ENCODE measurements at regions not wholly inside any gene's neighbourhood (a gene's known extent, or its start where the extent isn't known, plus 50 kb on each side); places are given as distances from the start of the nearest gene placed in this dataset.

DNA sequence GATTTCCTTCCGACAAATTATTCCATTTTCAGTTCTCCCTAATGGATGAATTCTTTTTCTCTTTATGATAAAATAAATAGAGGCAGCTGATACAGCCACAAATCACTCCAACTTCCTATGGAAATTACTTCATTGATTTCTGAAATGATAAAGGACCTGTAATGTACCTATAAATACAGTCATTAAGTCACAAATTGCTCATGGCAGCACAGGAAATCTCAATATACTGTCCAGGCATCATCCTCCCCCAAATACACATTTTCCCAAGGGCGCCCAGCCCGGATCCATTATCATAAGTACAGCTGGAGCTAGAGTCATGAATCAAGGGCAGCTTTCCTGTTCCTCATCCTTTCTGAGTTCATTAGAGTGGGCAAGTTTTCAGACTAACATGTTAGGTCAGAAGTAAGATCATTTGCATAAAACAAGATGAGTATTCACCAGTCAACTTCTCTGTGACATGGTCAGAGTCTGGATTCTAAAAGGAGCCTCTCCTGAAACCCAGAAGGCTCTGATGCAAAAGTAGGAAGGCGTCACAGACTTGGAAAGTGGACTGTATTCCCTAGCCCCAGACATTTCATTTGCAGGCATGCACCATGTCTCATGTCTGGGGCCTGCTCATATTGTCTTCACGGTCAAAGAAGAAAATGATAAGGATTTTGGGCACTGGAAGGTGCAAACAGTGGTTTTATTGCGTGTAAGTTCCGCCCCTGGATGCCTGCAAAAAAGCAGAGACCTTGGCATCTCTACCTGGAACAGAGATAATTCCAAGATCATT is 383.2 kb downstream of the PLK2 start:
- peak overlapping the region; percentile 85 for H3K27ac ChIP-seq
- TF ChIP-seq ZFX (IDR thresholded peaks at IDR 0.05): no peak
- TF ChIP-seq, protein P1, sequence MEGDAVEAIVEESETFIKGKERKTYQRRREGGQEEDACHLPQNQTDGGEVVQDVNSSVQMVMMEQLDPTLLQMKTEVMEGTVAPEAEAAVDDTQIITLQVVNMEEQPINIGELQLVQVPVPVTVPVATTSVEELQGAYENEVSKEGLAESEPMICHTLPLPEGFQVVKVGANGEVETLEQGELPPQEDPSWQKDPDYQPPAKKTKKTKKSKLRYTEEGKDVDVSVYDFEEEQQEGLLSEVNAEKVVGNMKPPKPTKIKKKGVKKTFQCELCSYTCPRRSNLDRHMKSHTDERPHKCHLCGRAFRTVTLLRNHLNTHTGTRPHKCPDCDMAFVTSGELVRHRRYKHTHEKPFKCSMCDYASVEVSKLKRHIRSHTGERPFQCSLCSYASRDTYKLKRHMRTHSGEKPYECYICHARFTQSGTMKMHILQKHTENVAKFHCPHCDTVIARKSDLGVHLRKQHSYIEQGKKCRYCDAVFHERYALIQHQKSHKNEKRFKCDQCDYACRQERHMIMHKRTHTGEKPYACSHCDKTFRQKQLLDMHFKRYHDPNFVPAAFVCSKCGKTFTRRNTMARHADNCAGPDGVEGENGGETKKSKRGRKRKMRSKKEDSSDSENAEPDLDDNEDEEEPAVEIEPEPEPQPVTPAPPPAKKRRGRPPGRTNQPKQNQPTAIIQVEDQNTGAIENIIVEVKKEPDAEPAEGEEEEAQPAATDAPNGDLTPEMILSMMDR (conservative IDR thresholded peaks at IDR 0.05): no peak

DNA sequence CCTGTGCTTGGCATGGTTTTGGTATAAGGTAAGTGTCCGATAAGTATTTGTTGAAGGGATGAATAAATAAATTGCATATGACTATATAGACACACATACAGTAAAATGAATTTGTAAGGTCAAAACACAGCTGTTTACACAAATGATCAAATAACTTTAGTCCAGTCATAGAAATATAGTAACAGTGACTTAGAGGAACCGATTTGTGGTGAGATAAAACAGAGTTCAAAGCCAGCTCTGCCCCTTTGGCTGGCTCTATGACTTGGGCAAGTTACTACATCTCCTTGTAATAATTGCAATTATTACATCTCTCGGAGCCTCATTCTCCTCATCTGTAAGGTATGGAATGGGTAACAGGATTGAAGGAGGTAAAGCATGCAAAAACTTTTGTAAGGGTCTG is 384.0 kb downstream of the PLK2 start:
- TF ChIP-seq, protein P1 (conservative IDR thresholded peaks at IDR 0.05): no peak
- TF ChIP-seq ZFX (IDR thresholded peaks at IDR 0.05): no peak
- H3K27ac ChIP-seq: no peak overlapping the region

DNA sequence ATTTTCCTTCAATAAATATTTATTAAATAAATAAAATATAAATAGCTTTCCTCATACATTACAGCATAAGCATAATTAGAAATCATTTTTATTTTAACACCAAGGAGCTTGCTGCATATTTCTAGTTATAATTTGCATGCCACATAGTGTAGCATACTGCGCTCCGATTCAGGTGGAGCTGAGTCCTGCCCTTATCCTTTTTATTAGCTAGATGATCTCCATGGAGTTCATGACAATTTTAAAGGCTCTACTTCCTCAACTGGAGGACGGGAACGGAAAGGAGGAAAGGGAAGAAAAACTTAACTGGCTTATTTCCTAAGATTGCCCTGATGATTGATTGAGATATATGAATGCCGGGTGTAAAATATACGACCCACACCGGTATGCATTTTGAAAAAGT is 385.2 kb downstream of the PLK2 start:
- H3K27ac ChIP-seq: no peak overlapping the region
- TF ChIP-seq ZFX (IDR thresholded peaks at IDR 0.05): no peak
- TF ChIP-seq, protein P1 (conservative IDR thresholded peaks at IDR 0.05): no peak

DNA sequence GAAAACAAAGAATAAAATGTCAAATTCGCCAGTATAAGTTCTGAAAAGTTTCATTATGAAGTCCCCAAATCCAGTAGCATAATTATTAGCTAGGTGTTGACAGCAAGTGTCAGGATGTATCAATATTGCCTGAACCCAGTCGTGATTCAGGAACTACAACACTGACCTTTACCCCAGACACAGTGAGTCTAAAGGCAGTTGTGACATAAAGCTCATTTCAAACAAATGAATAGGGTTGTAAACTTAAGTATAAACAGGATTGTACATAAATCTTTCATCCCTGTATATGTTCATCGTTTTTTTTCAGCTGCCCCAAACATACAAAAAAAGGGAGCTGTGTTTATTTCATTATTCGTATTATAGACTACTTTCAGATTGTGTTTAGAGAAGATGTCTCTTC is 385.7 kb downstream of the PLK2 start:
- no peak overlapping the region for H3K27ac ChIP-seq
- TF ChIP-seq, protein P1 (conservative IDR thresholded peaks at IDR 0.05): no peak
- no peak for TF ChIP-seq ZFX (IDR thresholded peaks at IDR 0.05)

DNA sequence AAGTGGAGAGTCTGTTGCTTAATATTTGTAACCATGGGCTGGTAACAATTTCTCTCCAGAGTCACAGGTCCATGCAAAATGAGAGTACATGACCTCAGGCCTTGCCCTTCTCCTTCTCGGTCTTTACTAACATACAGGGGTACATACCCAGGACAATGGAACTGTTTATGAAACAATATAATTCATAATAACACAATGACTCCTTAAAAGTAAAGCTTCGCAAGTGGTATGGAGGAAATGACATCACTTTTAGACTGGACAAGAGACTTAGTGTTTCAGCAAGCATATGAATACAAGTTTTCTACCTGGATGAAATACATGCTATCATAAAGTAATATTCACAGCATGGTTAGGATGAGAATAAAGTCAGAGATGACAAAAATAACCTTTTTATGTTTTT is 386.6 kb downstream of the PLK2 start:
- H3K27ac ChIP-seq: no peak overlapping the region
- TF ChIP-seq ZFX (IDR thresholded peaks at IDR 0.05): no peak
- TF ChIP-seq, protein P1 (conservative IDR thresholded peaks at IDR 0.05): no peak

DNA sequence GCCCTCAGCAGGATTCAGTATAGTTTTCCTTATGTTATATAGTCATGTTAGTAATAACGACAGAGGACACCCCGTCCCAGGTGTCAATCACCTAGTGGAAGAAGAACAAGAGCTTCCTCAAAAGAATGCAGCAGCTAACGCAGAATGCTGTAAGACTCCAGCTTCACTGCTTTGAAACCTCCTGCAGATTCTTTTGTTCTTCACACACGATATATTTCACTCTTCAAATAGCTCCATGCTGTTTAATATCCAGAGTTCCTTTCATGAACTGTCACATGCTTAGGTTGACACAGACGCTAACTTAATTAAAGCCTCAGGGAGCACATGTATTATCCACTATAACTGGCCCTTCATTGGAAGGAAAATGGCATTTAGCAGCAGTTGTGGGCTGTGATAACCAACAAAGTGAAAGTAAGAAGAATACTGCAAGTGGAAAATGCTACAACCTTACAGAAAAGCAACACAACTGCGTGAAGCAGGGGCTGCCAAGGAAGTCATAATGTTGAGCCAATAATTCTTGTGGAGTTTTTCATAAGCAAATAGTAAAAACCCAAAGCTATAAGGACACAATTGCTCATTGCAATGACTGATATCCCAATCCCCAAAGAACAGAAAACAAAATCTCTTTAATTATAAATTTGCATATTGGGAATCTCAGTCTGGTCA is 387.5 kb downstream of the PLK2 start:
- TF ChIP-seq, protein P1 (conservative IDR thresholded peaks at IDR 0.05): no peak
- TF ChIP-seq ZFX (IDR thresholded peaks at IDR 0.05): no peak
- H3K27ac ChIP-seq: no peak overlapping the region

DNA sequence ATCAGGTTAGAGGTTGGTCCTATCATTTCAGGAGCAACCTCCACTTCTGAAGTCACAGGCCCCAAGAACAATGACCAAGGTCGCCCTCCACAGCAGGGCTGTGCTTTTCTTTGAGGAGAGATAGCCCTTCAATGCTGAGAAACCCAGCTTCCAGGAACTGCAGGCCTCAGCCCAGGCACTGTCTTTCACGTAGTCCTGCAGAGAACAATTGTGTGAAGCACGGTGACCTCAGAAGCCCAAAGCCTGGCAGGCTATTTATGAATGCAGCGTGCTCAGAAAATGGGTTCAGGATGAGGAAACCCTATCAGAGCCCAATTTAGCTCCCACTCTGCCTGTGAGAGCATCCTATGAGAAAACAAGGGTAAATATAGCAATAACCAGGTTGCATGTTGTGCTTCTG is 388.3 kb downstream of the PLK2 start:
- no peak for TF ChIP-seq ZFX (IDR thresholded peaks at IDR 0.05)
- TF ChIP-seq, protein P1 (conservative IDR thresholded peaks at IDR 0.05): no peak
- peak overlapping the region; percentile 33; the same call in 1 of the 2 replicates for H3K27ac ChIP-seq
